Osteoblast (primary cell): ENCODE measurements at regions not wholly inside any gene's neighbourhood (a gene's known extent, or its start where the extent isn't known, plus 50 kb on each side); places are given as distances from the start of the nearest gene placed in this dataset.

ENCODE experiments used
- DNase-seq: peaks from one replicate; pipeline ENCODE4 v3.0.0; 2011; ENCODE audit warnings: low spot score, mixed read lengths; ENCODE audit not compliant: insufficient read length; ENCODE audit errors: missing footprints
- H2AFZ ChIP-seq: 2 replicates; pipeline ENCODE4 v1.6.0; 2011; ENCODE audit warnings: mild to moderate bottlenecking, low read length
- H3K27ac ChIP-seq: 2 replicates; pipeline ENCODE4 v1.5.1; 2011; ENCODE audit warnings: mild to moderate bottlenecking, low read depth, low read length, moderate library complexity
- H3K27me3 ChIP-seq: 2 replicates; pipeline ENCODE4 v1.6.0; 2012; ENCODE audit warnings: mild to moderate bottlenecking, control low read depth, inconsistent platforms, low read length, moderate library complexity; ENCODE audit not compliant: insufficient read depth
- H3K36me3 ChIP-seq: 2 replicates; pipeline ENCODE4 v1.5.1; 2011; ENCODE audit warnings: mild to moderate bottlenecking, low read length, control low read depth, moderate library complexity; ENCODE audit not compliant: insufficient read depth
- H3K4me1 ChIP-seq: 2 replicates; pipeline ENCODE4 v1.5.1; 2011; ENCODE audit warnings: mild to moderate bottlenecking, low read length, control low read depth, moderate library complexity; ENCODE audit not compliant: insufficient read depth
- H3K4me2 ChIP-seq: 2 replicates; pipeline ENCODE4 v1.6.0; 2011; ENCODE audit warnings: mild to moderate bottlenecking, low read length; ENCODE audit not compliant: insufficient read depth
- H3K4me3 ChIP-seq: fragments of 200-600 bp; sonication (generic); 3 replicates; pipeline ENCODE4 v1.5.1; 2012; ENCODE audit warnings: mild to moderate bottlenecking, low read length, inconsistent platforms; ENCODE audit not compliant: insufficient read depth
- H3K79me2 ChIP-seq: 2 replicates; pipeline ENCODE4 v1.6.0; 2012; ENCODE audit warnings: mild to moderate bottlenecking, low read length, control low read depth, inconsistent platforms; ENCODE audit not compliant: insufficient read depth
- H3K9me3 ChIP-seq: 2 replicates; pipeline ENCODE4 v1.5.1; 2011; ENCODE audit warnings: low read depth, low read length, control low read depth
- H4K20me1 ChIP-seq: 2 replicates; pipeline ENCODE4 v1.6.0; 2012; ENCODE audit warnings: mild to moderate bottlenecking, low read length, control low read depth; ENCODE audit not compliant: insufficient read depth
- TF ChIP-seq, protein P1 (sequence below): IDR thresholded peaks from 2 replicates; pipeline ENCODE4 v1.5.1; 2011; ENCODE audit warnings: mild to moderate bottlenecking, low read depth, low read length, moderate library complexity; ENCODE audit errors: extremely low read depth

GRCh38 chr20:43837856-43838702 lies 76.6 kb upstream of the TOX2 start:
- Histone ChIP-seq H3K9me3 (no peaks in the 10 kb centered on the region), H3K36me3 (no peaks in the 10 kb centered on the region), H3K27ac (no peak overlapping the region), H3K27me3 (peaks cover 10% of the 10 kb centered on the region), H3K4me1 (peaks cover 5% of the 10 kb centered on the region), H3K4me2 (no peak overlapping the region), H4K20me1 (no peaks in the 10 kb centered on the region), H3K4me3 (no peak overlapping the region), H3K79me2 (no peaks in the 10 kb centered on the region), H2AFZ (no peak overlapping the region)
- TF ChIP-seq, protein P1, sequence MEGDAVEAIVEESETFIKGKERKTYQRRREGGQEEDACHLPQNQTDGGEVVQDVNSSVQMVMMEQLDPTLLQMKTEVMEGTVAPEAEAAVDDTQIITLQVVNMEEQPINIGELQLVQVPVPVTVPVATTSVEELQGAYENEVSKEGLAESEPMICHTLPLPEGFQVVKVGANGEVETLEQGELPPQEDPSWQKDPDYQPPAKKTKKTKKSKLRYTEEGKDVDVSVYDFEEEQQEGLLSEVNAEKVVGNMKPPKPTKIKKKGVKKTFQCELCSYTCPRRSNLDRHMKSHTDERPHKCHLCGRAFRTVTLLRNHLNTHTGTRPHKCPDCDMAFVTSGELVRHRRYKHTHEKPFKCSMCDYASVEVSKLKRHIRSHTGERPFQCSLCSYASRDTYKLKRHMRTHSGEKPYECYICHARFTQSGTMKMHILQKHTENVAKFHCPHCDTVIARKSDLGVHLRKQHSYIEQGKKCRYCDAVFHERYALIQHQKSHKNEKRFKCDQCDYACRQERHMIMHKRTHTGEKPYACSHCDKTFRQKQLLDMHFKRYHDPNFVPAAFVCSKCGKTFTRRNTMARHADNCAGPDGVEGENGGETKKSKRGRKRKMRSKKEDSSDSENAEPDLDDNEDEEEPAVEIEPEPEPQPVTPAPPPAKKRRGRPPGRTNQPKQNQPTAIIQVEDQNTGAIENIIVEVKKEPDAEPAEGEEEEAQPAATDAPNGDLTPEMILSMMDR = no peak
- DNase-seq = no peak

DNA sequence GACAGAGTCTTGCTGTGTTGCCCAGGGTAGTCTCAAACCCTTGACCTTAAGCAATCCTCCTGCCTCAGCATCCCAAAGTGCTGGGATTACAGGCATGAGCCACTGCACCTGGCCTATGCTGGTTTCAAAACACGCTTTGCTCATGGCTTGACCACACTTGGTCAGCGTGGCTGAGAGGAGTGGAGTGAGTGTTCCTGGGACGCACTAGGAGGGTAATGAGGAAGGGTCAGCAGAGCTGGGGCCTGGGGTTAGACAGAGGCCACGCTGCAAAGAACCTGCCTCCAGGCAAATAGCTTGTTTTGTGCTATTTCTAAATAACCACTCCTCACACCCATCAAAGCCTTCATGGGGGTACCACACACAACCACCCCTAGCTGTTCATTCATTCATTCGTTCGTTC lies 77.9 kb upstream of the TOX2 start:
- Histone ChIP-seq H3K36me3 (no peaks in the 10 kb centered on the region), H3K4me2 (no peak overlapping the region), H4K20me1 (no peaks in the 10 kb centered on the region), H3K79me2 (no peaks in the 10 kb centered on the region), H3K27me3 (peaks cover 18% of the 10 kb centered on the region), H2AFZ (no peak overlapping the region), H3K4me1 (no peaks in the 10 kb centered on the region), H3K9me3 (no peaks in the 10 kb centered on the region), H3K4me3 (no peak overlapping the region), H3K27ac (no peak overlapping the region)
- no peak for DNase-seq
- TF ChIP-seq, protein P1 = no peak

GRCh38 chr20:43835944-43836508 lies 78.6 kb upstream of the TOX2 start:
- DNase-seq = no peak
- H4K20me1 ChIP-seq = no peaks in the 10 kb centered on the region
- H3K9me3 ChIP-seq = no peaks in the 10 kb centered on the region
- H3K4me2 ChIP-seq = no peak overlapping the region
- no peaks in the 10 kb centered on the region for H3K79me2 ChIP-seq
- H3K4me1 ChIP-seq = no peaks in the 10 kb centered on the region
- TF ChIP-seq, protein P1 = no peak
- H3K27ac ChIP-seq = no peak overlapping the region
- no peaks in the 10 kb centered on the region for H3K36me3 ChIP-seq
- H3K4me3 ChIP-seq = no peak overlapping the region
- H2AFZ ChIP-seq = no peak overlapping the region
- peaks cover 23% of the 10 kb centered on the region for H3K27me3 ChIP-seq
